Activated effector memory CD4-positive, alpha-beta T cell treated with anti-CD3 and anti-CD28 coated beads, Interleukin-2, amount 50 U/mL, for 16 hours (primary cell): ENCODE measurements at regions not wholly inside any gene's neighbourhood (a gene's known extent, or its start where the extent isn't known, plus 50 kb on each side); places are given as distances from the start of the nearest gene placed in this dataset.

Source experiments
- DNase-seq: peaks from one replicate; pipeline ENCODE4 v3.0.0-alpha.2; 2020

- no peak for DNase-seq
Observed at GRCh38 chr4:177052211-177052934, 257.3 kb upstream of the NEIL3 start.

- DNase-seq = no peak
Observed at GRCh38 chr4:177057186-177057585, 252.5 kb upstream of the NEIL3 start.

GRCh38 chr4:177064116-177064515 lies 245.6 kb upstream of the NEIL3 start:
- no peak for DNase-seq

- no peak for DNase-seq
Observed at GRCh38 chr4:177064729-177065394, 244.8 kb upstream of the NEIL3 start.

GRCh38 chr4:177066746-177067145 lies 242.9 kb upstream of the NEIL3 start:
- no peak for DNase-seq

- no peak for DNase-seq
Observed at GRCh38 chr4:177070533-177071058, 239.1 kb upstream of the NEIL3 start.

GRCh38 chr4:177077095-177077971 lies 232.3 kb upstream of the NEIL3 start:
- DNase-seq = no peak

GRCh38 chr4:177079327-177079726 lies 230.3 kb upstream of the NEIL3 start:
- DNase-seq = no peak

GRCh38 chr4:177080388-177080787 lies 229.3 kb upstream of the NEIL3 start:
- no peak for DNase-seq

- no peak for DNase-seq
Observed at GRCh38 chr4:177087060-177087459, 222.6 kb upstream of the NEIL3 start.

- no peak for DNase-seq
Observed at GRCh38 chr4:177087499-177087898, 222.2 kb upstream of the NEIL3 start.

GRCh38 chr4:177091515-177091914 lies 218.2 kb upstream of the NEIL3 start:
- DNase-seq = no peak

- no peak for DNase-seq
Observed at GRCh38 chr4:177092807-177093206, 216.9 kb upstream of the NEIL3 start.

- no peak for DNase-seq
Observed at GRCh38 chr4:177093964-177094363, 215.7 kb upstream of the NEIL3 start.

- no peak for DNase-seq
Observed at GRCh38 chr4:177097291-177097690, 212.4 kb upstream of the NEIL3 start.

- DNase-seq = no peak
Observed at GRCh38 chr4:177099211-177099610, 210.5 kb upstream of the NEIL3 start.

- no peak for DNase-seq
Observed at GRCh38 chr4:177100307-177100706, 209.4 kb upstream of the NEIL3 start.

GRCh38 chr4:177103619-177104018 lies 206.1 kb upstream of the NEIL3 start:
- no peak for DNase-seq

- DNase-seq = no peak
Observed at GRCh38 chr4:177105536-177105935, 204.1 kb upstream of the NEIL3 start.

GRCh38 chr4:177107288-177107921 lies 202.3 kb upstream of the NEIL3 start:
- DNase-seq = no peak

- no peak for DNase-seq
Observed at GRCh38 chr4:177108708-177109107, 201.0 kb upstream of the NEIL3 start.

- DNase-seq = no peak
Observed at GRCh38 chr4:177109769-177110168, 199.9 kb upstream of the NEIL3 start.

GRCh38 chr4:177116161-177116560 lies 193.5 kb upstream of the NEIL3 start:
- no peak for DNase-seq
